ENCODE measurements at regions not wholly inside any gene's neighbourhood (a gene's known extent, or its start where the extent isn't known, plus 50 kb on each side); places are given as distances from the start of the nearest gene placed in this dataset.

- TF ChIP-seq CTCF (IDR thresholded peaks at IDR 0.05; ENCODE audit: low read length) (no peak), EZH2 (IDR thresholded peaks at IDR 0.05; ENCODE audit: borderline replicate concordance, low read length) (no peak)
Measured at GRCh38 chr4:24179201-24179840, 289.5 kb upstream of the PPARGC1A start.

Measured in OCI-LY1 (cell line).